ENCODE measurements at regions not wholly inside any gene's neighbourhood (a gene's known extent, or its start where the extent isn't known, plus 50 kb on each side); places are given as distances from the start of the nearest gene placed in this dataset.

DNA sequence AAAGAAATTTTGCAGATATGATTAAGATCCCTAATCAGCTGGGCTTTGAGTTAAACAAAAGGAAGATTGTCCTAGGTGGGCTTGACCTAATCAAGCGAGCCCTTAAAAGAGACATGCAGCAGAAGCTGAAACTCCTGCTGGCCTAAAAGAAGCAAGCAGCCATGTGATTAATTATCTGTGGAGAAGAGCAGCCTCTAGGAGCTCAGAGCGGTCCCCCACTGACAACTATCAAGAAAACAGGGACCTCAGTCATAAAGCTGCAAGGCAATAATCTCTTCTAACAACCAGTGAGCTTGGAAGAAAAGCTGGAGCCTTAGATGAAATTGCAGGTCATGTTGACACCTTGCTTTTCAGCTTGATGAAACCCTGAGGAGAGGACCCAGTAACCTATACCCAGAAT, 288.9 kb upstream of the CLEC14A start:
- TF ChIP-seq ARNT (IDR thresholded peaks at IDR 0.05): no peak
- TF ChIP-seq ELF4 (IDR thresholded peaks at IDR 0.05): no peak
- no peak for TF ChIP-seq FOXA1 (IDR thresholded peaks at IDR 0.05)
- no peak for TF ChIP-seq LEF1 (IDR thresholded peaks at IDR 0.05; ENCODE audit: borderline replicate concordance)
- no peak for TF ChIP-seq HDGF (IDR thresholded peaks at IDR 0.05; ENCODE audit: borderline replicate concordance)
- no peak for TF ChIP-seq CTBP1 (IDR thresholded peaks at IDR 0.05; ENCODE audit: borderline replicate concordance)
- TF ChIP-seq SP1 (IDR thresholded peaks at IDR 0.05): no peak
